Limb (tissue), 2 donors: ENCODE measurements at regions not wholly inside any gene's neighbourhood (a gene's known extent, or its start where the extent isn't known, plus 50 kb on each side); places are given as distances from the start of the nearest gene placed in this dataset.
"Not testable (repeated sequence)": the region's sequence is repeated elsewhere in the genome, so short reads cannot be mapped to it uniquely, and the experiment has no call there.

ENCODE experiments used
- DNase-seq, 2 donors: peaks; one replicate each; pipeline ENCODE4 v3.0.0-alpha.2; 2016; ENCODE audit errors: extremely low spot score in 2 of 2

- DNase-seq, result no peak
Observed at GRCh38 chr22:48072777-48073176, 1310.3 kb downstream of the TBC1D22A start.

DNA sequence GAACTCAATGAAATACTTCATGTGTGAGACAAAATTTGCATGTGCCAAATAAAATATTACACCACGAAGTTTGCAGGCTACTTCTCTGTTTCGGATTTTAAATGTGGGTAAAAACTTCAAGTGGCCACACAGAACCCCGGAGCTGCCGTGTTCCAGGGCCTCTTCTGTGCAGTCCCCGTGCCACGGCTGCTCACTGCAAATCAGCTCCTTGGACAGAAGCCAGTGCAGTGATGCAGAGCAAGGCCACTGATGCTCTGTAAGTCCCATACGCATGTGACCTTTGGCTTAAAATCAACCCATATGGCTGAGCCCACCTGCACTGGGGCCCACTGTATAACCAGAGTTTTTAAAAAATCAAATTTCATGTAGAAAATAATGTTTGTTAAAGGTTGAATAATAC is 1309.4 kb downstream of the TBC1D22A start:
- no peak for DNase-seq

DNA sequence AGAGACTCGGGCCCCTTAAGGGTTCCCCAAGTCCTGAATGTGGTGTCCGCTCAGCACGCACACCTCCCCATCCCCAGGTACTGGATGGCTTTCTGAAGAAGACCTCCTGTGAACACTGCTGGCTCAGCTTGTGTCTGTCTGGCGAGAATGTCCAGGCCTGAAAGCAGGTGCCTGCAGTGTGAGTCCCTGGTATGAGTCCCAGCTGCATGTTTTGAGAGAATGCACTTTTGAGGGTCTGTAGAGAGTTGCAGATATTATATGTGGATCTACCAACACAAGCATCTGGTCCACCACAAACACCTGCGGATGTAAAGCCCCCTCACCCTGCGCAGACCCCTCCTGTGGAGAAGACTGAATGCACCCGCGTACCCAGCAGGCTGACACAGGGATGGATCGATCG is 1308.9 kb downstream of the TBC1D22A start:
- DNase-seq, result no peak

GRCh38 chr22:48070760-48071159 is 1308.3 kb downstream of the TBC1D22A start:
- DNase-seq, result no peak

GRCh38 chr22:48070083-48070482 is 1307.6 kb downstream of the TBC1D22A start:
- no peak for DNase-seq

DNA sequence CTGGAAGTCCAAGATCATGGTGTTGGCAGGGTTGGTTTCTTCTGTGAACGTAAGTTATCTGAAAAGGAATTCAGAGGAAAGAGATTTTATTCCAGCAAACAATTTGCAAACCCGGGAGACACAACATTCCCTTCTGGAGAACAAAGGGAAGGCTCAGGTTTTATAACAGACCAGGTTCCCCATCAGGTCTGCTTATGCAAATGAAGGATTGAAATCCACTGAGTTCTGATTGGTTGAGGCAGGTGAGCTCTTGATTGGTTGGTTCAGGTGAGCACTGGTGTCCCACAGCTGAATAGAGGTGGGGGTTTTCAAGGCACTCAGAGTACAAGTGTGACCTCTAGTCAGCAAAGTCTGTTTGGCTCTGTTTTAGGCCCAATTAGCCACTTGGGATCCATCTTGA is 1306.8 kb downstream of the TBC1D22A start:
- DNase-seq, result no peak

DNA sequence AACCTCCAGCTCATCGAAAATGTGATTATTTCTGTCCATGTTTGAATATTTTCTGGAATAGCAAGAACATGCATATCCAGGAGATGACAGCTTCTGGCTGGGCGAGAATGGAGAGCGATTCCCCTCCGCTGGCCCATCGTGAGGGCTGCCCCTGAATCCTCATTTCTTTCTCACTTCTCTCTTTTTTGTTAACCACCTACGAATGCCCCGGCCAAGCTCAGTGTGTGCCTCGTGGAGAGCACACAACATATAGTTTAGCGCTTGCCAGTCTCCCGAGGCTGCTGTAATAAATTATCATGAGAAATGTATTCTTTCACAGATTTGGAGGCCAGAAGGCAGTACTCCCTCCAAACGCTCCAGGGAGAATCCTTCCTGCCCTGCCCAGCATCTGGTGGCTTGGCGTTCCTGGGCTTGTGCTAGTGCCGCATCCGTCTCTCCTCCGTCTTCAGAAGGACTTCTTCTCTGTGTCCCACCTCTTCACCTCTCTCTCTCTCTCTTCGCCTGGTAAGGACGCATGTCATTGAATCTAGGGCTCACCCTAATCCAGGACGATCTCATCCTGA is 1306.0 kb downstream of the TBC1D22A start:
- DNase-seq, result no peak

GRCh38 chr22:48065892-48066291 is 1303.4 kb downstream of the TBC1D22A start:
- DNase-seq, result no peak

DNA sequence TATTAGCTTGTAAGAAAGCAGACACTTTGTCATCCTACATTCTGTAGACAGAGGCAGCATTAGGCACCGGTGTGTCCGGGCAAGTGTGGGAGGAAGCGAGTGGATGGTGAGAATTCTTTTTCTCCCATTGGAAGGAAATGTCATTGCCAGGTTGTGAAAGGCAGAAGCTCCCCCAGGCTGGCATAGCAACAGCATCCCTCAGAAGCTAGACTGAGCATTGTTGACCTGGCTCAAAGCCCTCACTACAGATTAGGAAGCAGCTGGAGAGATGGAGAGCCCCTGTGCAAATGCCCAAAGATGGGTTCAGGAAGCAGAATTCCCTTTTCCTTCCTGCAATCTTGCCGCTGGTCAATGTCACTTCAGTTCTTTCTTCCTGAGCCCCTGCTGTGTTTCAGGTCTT is 1299.3 kb downstream of the TBC1D22A start:
- no peak for DNase-seq

DNA sequence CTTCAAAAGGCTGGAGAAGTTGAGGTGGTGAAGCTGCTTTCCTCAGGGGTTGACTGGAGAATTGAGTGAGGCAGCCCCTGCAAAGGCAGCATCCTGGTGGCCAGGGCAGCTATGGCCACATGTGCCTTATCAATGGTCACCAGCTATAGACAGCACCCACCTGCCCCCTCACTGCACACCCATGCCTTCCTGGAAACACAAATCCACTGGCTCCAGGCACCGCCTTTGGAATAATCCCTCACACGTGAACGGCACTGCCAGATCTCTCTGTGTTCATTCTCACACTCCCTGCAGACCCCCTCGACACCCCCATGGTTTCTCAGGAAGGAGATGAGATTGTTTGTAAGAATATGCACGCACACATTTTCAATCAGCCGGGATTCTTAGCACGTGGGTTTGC is 1297.8 kb downstream of the TBC1D22A start:
- DNase-seq, result no peak

DNA sequence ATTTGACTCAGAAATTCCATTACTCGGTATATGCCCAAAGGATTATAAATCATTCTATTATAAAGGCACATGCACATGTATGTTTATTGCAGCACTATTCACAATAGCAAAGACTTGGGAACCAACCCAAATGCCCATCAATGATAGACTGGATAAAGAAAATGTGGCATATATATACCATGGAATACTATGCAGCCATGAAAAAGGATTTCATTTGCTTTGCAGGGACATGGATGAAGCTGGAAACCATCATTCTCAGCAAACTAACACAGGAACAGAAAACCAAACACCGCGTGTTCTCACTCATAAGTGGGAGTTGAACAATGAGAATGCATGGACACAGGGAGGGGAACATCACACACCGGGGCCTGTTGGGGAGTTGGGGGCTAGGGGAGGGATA is 1297.1 kb downstream of the TBC1D22A start:
- not testable (repeated sequence) for DNase-seq

GRCh38 chr22:48057116-48057835 is 1294.8 kb downstream of the TBC1D22A start:
- no peak for DNase-seq

- no peak for DNase-seq
Observed at GRCh38 chr22:48055827-48056226, 1293.4 kb downstream of the TBC1D22A start.

GRCh38 chr22:48055185-48055584 is 1292.7 kb downstream of the TBC1D22A start:
- no peak for DNase-seq

- no peak for DNase-seq
Observed at GRCh38 chr22:48054596-48054995, 1292.1 kb downstream of the TBC1D22A start.

DNA sequence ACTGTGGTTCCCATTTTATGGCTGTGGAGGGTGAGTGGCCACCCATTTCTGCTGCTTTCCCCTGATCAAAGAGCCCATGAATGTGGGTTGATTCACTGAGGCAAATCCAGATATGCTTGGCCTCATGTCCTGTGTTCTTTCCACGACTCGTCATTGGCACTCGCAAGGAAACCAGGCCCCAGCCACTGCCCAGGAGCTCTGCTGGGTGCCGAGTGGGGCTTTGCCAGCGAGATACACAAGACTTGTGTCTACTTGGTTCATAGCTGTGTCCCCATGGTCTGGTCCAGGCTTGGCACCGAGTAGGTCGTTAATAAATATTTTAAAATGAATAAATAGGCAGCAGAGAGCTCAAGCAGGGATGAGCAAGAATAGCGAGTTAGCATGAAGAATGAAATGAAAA is 1291.5 kb downstream of the TBC1D22A start:
- no peak for DNase-seq

- DNase-seq, result no peak
Observed at GRCh38 chr22:48053486-48053885, 1291.0 kb downstream of the TBC1D22A start.

- no peak for DNase-seq
Observed at GRCh38 chr22:48052621-48052890, 1290.1 kb downstream of the TBC1D22A start.

DNA sequence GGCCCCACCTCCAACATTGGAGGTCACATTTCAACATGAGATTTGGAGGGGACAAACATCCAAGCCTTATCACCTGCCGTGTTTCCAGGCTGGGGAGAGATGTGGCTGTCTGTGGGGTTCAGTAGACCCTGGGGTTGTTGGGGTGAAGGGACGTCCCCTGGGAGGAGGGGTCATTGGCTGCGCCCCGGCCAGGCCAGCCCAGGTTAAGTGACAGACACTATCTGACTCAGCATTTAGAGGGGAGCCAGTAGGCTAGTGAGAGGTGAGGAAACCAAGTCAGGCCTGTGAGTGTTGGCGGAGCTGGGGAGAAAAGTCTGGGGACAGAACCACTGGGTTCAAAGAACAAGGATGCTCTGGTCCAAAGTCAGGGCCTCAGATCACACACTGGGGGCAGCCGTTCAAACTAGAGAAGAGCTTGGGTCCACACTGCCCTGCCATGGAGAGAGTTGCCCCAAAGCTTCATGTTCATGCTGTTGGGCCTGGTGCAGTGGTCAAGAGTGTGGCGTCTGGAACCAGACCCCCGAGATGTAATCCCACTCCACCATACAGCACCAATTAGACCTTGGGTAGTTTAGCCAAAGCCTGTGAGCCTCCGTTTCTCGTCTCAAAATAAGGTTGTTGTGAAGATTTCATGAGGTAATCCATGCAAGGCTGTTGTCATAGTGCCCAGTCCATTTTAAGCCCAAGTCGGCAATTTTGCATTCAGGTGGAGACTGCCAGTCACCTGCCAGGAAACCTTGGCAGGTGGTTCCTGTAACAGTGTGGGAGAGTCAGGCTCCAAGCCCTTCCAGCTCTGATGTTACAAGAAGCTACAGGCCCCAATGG is 1289.6 kb downstream of the TBC1D22A start:
- no peak for DNase-seq

GRCh38 chr22:48050836-48051235 is 1288.4 kb downstream of the TBC1D22A start:
- no peak for DNase-seq

GRCh38 chr22:48049116-48049515 is 1286.7 kb downstream of the TBC1D22A start:
- DNase-seq, result no peak

- no peak for DNase-seq
Observed at GRCh38 chr22:48047722-48048500, 1285.5 kb downstream of the TBC1D22A start.
